GM23248 (cell line): ENCODE measurements at regions not wholly inside any gene's neighbourhood (a gene's known extent, or its start where the extent isn't known, plus 50 kb on each side); places are given as distances from the start of the nearest gene placed in this dataset.

Experiments
- EZH2 ChIP-seq: fragments of 200-600 bp; sonication (generic); IDR thresholded peaks from 2 replicates; pipeline ENCODE4 v1.6.1; 2018; ENCODE audit warnings: antibody characterized with exemption, mild to moderate bottlenecking; ENCODE audit not compliant: insufficient read depth, poor library complexity, severe bottlenecking
- EZH2phosphoT487 ChIP-seq: fragments of 200-600 bp; sonication (generic); IDR thresholded peaks from 2 replicates; pipeline ENCODE4 v1.6.1; 2018; ENCODE audit warnings: antibody characterized with exemption, moderate library complexity, mild to moderate bottlenecking, low read depth; ENCODE audit not compliant: insufficient read depth

GRCh38 chr1:38680801-38681510 lies 178.6 kb downstream of the RRAGC start:
- no peak for TF ChIP-seq EZH2
- TF ChIP-seq EZH2phosphoT487, result no peak
